HG03175 (cell line): ENCODE measurements at regions not wholly inside any gene's neighbourhood (a gene's known extent, or its start where the extent isn't known, plus 50 kb on each side); places are given as distances from the start of the nearest gene placed in this dataset.

Experiments used
- ATAC-seq: cut with Tn5 transposase; IDR thresholded peaks from one replicate; pipeline ENCODE4 v1.9.1; 2021; ENCODE audit warnings: mild to moderate bottlenecking, moderate library complexity; ENCODE audit not compliant: unreplicated experiment

GRCh38 chr5:50963971-50964745, 297.7 kb downstream of the PARP8 start:
- no peak for ATAC-seq

- no peak for ATAC-seq
Measured at GRCh38 chr5:50964746-50965653, 298.6 kb downstream of the PARP8 start.

GRCh38 chr5:50965654-50966375, 299.4 kb downstream of the PARP8 start:
- no peak for ATAC-seq

GRCh38 chr5:50967009-50967562, 300.6 kb downstream of the PARP8 start:
- ATAC-seq, result no peak

GRCh38 chr5:50967563-50968355, 301.3 kb downstream of the PARP8 start:
- ATAC-seq, result no peak

- no peak for ATAC-seq
Measured at GRCh38 chr5:50968356-50969149, 302.1 kb downstream of the PARP8 start.

GRCh38 chr5:50969151-50970031, 303.0 kb downstream of the PARP8 start:
- no peak for ATAC-seq

GRCh38 chr5:50975840-50976239, 309.4 kb downstream of the PARP8 start:
- ATAC-seq, result no peak

GRCh38 chr5:50978924-50979323, 312.5 kb downstream of the PARP8 start:
- no peak for ATAC-seq

GRCh38 chr5:50984640-50985039, 318.2 kb downstream of the PARP8 start:
- ATAC-seq, result no peak

GRCh38 chr5:50990296-50990924, 324.0 kb downstream of the PARP8 start:
- no peak for ATAC-seq

- ATAC-seq, result no peak
Measured at GRCh38 chr5:50995285-50995942, 329.0 kb downstream of the PARP8 start.

GRCh38 chr5:51001227-51001923, 334.9 kb downstream of the PARP8 start:
- ATAC-seq, result no peak

GRCh38 chr5:51002368-51002767, 335.9 kb downstream of the PARP8 start:
- ATAC-seq, result no peak

- no peak for ATAC-seq
Measured at GRCh38 chr5:51013036-51013435, 346.6 kb downstream of the PARP8 start.

- no peak for ATAC-seq
Measured at GRCh38 chr5:51018423-51018822, 352.0 kb downstream of the PARP8 start.

GRCh38 chr5:51024263-51024662, 357.8 kb downstream of the PARP8 start:
- no peak for ATAC-seq
